Gastroesophageal sphincter (tissue), 4 donors: ENCODE measurements at regions not wholly inside any gene's neighbourhood (a gene's known extent, or its start where the extent isn't known, plus 50 kb on each side); places are given as distances from the start of the nearest gene placed in this dataset.

ENCODE experiments used
- ATAC-seq: fragments of 150-250 bp; one replicate; pipeline ENCODE4 v1.9.1; 2016; ENCODE audit warnings: mild to moderate bottlenecking, moderate library complexity
- H3K27ac ChIP-seq, 4 donors: fragments of 200-600 bp; sonication (generic) in 3 of 4; 1 replicate in 3 of 4; 2 replicates in 1 of 4; pipeline ENCODE4 v1.5.1; 2016 to 2019
- H3K27me3 ChIP-seq: fragments of 200-600 bp; sonication (generic); one replicate; pipeline ENCODE4 v1.5.1; 2019
- H3K36me3 ChIP-seq, 2 donors: fragments of 200-600 bp; sonication (generic); one replicate each; pipeline ENCODE4 v1.5.1; 2019; ENCODE audit warnings: control low read depth in 1 of 2
- H3K4me1 ChIP-seq, 3 donors: fragments of 200-600 bp; sonication (generic); 1 replicate in 2 of 3; 2 replicates in 1 of 3; pipeline ENCODE4 v1.5.1; 2016 to 2019; ENCODE audit warnings: control low read depth in 2 of 3
- H3K4me3 ChIP-seq, 2 donors: fragments of 200-600 bp; sonication (generic); one replicate each; pipeline ENCODE4 v1.5.1; 2019; ENCODE audit warnings: mild to moderate bottlenecking in 1 of 2, moderate library complexity in 1 of 2
- H3K9me3 ChIP-seq, 3 donors: fragments of 200-600 bp; sonication (generic); one replicate each; pipeline ENCODE4 v1.5.1; 2017 to 2019; ENCODE audit warnings: control low read depth in 2 of 3
- EP300 ChIP-seq: sonication (generic); formaldehyde crosslinking; IDR thresholded peaks from one replicate; pipeline ENCODE4 v1.6.1; 2017; ENCODE audit warnings: antibody characterized with exemption, mild to moderate bottlenecking
- POLR2A ChIP-seq, 2 donors: fragments of 450-650 bp; IDR thresholded peaks; one replicate each; pipeline ENCODE4 v1.6.1; 2017; ENCODE audit warnings: antibody characterized with exemption in 2 of 2, mild to moderate bottlenecking in 2 of 2, moderate library complexity in 1 of 2
- POLR2AphosphoS5 ChIP-seq: sonication (generic); formaldehyde crosslinking; IDR thresholded peaks from one replicate; pipeline ENCODE4 v1.6.1; 2017; ENCODE audit warnings: antibody characterized with exemption
- WGBS, 2 donors: methylation state at CpG; one replicate each; pipeline ENCODE4 v1.1.5; 2018; ENCODE audit warnings: low coverage in 1 of 2; 5-methylcytosine and 5-hydroxymethylcytosine counted together
- TF ChIP-seq, protein P1 (sequence below), 4 experiments: fragments of 200-600 bp in 2 of 4; fragments of 450-650 bp in 2 of 4; sonication (generic) in 1 of 4; IDR thresholded peaks; one replicate each; pipeline ENCODE4 v1.5.1; 2017 to 2019; ENCODE audit warnings: antibody characterized with exemption in 4 of 4, mild to moderate bottlenecking in 2 of 4, moderate library complexity in 2 of 4

GRCh38 chr18:10201659-10202058, 252.8 kb upstream of the APCDD1 start:
- H3K27me3 ChIP-seq = no peaks in the 10 kb centered on the region
- H3K4me1 ChIP-seq = no peaks in the 10 kb centered on the region
- no peak for ATAC-seq
- TF ChIP-seq, protein P1, sequence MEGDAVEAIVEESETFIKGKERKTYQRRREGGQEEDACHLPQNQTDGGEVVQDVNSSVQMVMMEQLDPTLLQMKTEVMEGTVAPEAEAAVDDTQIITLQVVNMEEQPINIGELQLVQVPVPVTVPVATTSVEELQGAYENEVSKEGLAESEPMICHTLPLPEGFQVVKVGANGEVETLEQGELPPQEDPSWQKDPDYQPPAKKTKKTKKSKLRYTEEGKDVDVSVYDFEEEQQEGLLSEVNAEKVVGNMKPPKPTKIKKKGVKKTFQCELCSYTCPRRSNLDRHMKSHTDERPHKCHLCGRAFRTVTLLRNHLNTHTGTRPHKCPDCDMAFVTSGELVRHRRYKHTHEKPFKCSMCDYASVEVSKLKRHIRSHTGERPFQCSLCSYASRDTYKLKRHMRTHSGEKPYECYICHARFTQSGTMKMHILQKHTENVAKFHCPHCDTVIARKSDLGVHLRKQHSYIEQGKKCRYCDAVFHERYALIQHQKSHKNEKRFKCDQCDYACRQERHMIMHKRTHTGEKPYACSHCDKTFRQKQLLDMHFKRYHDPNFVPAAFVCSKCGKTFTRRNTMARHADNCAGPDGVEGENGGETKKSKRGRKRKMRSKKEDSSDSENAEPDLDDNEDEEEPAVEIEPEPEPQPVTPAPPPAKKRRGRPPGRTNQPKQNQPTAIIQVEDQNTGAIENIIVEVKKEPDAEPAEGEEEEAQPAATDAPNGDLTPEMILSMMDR (IDR thresholded peaks at IDR 0.05) = no peak
- TF ChIP-seq EP300 = no peak
- TF ChIP-seq POLR2AphosphoS5 = no peak
- no peak overlapping the region for H3K27ac ChIP-seq
- 69 to 78% methylated on average over 1 to 2 of the region's 2 CpGs for WGBS, 2 donors
- H3K4me3 ChIP-seq = no peak overlapping the region
- no peaks in the 10 kb centered on the region for H3K36me3 ChIP-seq
- H3K9me3 ChIP-seq = no peaks in the 10 kb centered on the region

DNA sequence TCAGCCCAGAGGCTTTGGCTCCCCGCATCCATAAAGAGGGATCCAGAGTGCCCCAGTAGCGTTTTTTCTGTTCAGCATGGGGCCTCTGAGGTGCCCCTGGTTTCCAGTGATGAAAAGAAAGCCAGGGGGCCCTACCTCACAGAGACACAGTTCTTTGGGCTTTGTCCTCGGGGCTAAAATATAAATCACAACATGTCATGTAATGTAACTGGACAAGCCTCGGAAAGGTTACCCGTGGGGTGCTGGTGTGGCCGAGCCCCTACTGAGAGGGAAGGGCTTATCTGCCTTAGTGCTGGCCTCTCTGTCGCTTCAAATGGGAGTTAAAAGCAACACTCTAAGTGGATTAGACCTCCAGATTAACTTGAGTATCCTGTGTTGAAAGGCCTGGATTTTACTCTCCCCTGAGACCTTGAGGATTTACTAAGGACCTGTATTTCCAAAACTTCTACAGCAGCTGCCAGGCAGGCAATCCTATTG, 251.6 kb upstream of the APCDD1 start:
- ATAC-seq = no peak
- no peak overlapping the region for H3K4me3 ChIP-seq
- 60 to 62% methylated on average over 2 to 5 of the region's 7 CpGs for WGBS, 2 donors

DNA sequence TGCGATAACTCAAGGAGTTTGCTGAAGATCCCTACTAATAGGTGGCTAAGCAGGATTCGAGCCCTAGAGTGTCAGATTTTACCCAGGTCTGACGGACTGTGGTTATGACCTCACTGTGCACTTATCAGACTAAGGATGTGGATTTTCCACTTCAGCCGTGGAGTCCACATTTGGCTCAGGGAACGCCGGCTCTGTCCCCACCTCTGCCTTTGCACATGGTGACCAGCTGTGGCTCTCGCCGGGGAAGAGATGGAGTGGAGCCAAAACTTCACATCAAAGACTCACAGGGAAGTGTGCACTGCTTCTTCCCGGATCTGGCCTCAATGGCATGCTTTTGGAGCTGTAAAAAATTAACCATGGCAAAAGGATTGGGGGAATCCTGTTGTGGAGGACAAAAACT, 249.3 kb upstream of the APCDD1 start:
- WGBS, 2 donors = 67 to 80% methylated on average over 6 of the region's 9 CpGs
- ATAC-seq = no peak
- no peak overlapping the region for H3K27ac ChIP-seq
- no peaks in the 10 kb centered on the region for H3K9me3 ChIP-seq
- no peaks in the 10 kb centered on the region for H3K27me3 ChIP-seq
- no peaks in the 10 kb centered on the region for H3K36me3 ChIP-seq
- no peak for TF ChIP-seq POLR2A (IDR thresholded peaks at IDR 0.05)
- TF ChIP-seq EP300 = no peak
- no peak for TF ChIP-seq POLR2AphosphoS5
- TF ChIP-seq, protein P1 (IDR thresholded peaks at IDR 0.05) = no peak
- H3K4me1 ChIP-seq = peaks cover 0 to 13% (median 0%) of the 10 kb centered on the region in 3 donors
- no peak overlapping the region for H3K4me3 ChIP-seq

More for the DNA sequence above, 251.6 kb upstream of the APCDD1 start:
- Histone ChIP-seq H3K4me1 (peaks cover 0 to 9% (median 0%) of the 10 kb centered on the region in 3 donors), H3K27ac (no peak overlapping the region), H3K36me3 (no peaks in the 10 kb centered on the region), H3K27me3 (no peaks in the 10 kb centered on the region), H3K9me3 (no peaks in the 10 kb centered on the region)
- TF ChIP-seq POLR2A (IDR thresholded peaks at IDR 0.05) = no peak
- TF ChIP-seq POLR2AphosphoS5 = no peak
- TF ChIP-seq, protein P1 (IDR thresholded peaks at IDR 0.05) = no peak
- no peak for TF ChIP-seq EP300

DNA sequence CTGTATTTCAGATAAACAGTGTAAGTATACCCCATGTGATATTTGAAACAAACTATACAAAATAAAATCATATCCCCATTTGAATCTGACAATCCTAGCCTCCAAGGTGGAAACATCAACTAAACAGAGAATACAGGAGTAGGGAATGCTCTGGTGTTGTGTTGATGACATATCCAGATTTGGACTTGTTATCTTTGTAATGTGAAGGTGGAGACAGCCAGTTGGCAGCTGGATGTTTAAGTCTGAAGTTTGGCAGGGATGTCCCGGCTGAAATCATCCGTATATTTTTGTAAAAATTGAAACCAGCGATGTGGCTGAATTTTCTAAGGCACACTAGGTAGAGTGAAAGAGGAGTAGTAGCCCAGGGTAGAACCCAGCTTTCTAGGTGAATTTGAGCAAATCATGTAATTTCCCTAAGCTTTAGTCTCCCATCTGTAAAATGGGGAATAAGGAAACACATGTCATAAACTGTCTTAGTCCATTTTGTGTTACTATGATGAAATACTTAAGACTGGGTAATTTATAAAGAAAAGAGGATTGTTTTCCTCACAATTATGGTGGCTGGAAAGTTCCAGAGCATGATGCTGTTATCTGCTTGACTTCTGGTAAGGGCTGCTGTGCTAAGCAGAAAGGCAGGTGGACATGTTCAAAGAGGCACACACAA, 246.6 kb upstream of the APCDD1 start:
- no peaks in the 10 kb centered on the region for H3K9me3 ChIP-seq
- H3K27me3 ChIP-seq = no peaks in the 10 kb centered on the region
- no peaks in the 10 kb centered on the region for H3K36me3 ChIP-seq
- H3K4me3 ChIP-seq = no peak overlapping the region
- ATAC-seq = peak; percentile 34
- TF ChIP-seq EP300 = no peak
- TF ChIP-seq, protein P1 (IDR thresholded peaks at IDR 0.05) = no peak
- TF ChIP-seq POLR2A (IDR thresholded peaks at IDR 0.05) = no peak
- TF ChIP-seq POLR2AphosphoS5 = no peak
- H3K4me1 ChIP-seq = peaks cover 0 to 13% (median 0%) of the 10 kb centered on the region in 3 donors
- H3K27ac ChIP-seq = peak overlapping the region in 2 of 4 donors; percentile 12 to 51
- WGBS, 2 donors = 8 to 26% methylated on average over 3 of the region's 3 CpGs

DNA sequence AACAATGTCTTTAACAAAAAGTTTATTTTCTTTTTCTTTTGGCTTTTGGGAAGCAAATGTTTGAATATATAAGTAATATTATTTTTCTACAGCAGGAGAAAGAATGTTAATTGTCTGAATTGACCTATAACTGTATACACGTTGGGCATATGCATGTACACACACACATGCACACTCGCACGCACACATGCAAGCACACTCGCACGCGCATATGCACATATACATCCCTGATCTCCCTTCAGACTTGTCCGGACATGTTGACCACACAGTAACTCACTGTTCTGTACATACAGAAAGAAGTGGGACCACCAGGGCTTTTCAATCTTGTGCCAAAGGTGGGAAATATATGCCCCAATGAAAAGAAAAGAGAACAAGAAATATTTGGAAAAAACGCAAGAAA, 245.1 kb upstream of the APCDD1 start:
- WGBS, 2 donors = 94 to 95% methylated on average over 8 of the region's 8 CpGs

More for the DNA sequence above, 245.1 kb upstream of the APCDD1 start:
- Histone ChIP-seq H3K27ac (no peak overlapping the region), H3K4me3 (no peak overlapping the region), H3K9me3 (no peaks in the 10 kb centered on the region), H3K36me3 (no peaks in the 10 kb centered on the region), H3K4me1 (peaks cover 0 to 13% (median 0%) of the 10 kb centered on the region in 3 donors), H3K27me3 (no peaks in the 10 kb centered on the region)
- no peak for ATAC-seq
- TF ChIP-seq POLR2A (IDR thresholded peaks at IDR 0.05) = no peak
